ENCODE measurements at regions not wholly inside any gene's neighbourhood (a gene's known extent, or its start where the extent isn't known, plus 50 kb on each side); places are given as distances from the start of the nearest gene placed in this dataset.

DNA sequence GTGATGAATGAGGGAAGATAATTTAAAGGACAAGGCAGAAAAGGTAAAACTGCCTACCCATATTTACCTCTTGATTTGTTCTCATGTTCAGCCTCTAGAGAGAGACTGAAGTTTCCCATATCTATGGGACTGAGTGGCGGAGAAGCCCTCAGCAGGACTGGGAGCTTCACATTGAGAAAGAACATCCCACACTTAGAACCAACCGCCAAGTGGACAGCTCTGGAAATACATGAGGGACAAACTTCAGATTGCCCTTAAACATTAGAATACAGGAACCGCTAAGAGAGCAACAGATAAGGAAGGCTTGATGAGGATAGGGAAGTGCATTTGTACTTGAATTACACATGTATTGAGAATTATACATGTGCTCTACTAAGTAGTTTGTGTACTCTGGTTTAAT lies 316.0 kb upstream of the MIR17HG start:
- Histone ChIP-seq H3K27me3 (ENCODE audit: low read depth) (no peaks in the 10 kb centered on the region), H3K4me3 (no peak overlapping the region), H3K9me3 (replicated peaks) (no peaks in the 10 kb centered on the region), H3K36me3 (no peaks in the 10 kb centered on the region), H3K27ac (replicated peaks) (no peak overlapping the region), H3K4me1 (no peaks in the 10 kb centered on the region)
- no peak for DNase-seq
- no peak for TF ChIP-seq CTCF (IDR thresholded peaks at IDR 0.05; ENCODE audit: borderline replicate concordance)
- intact Hi-C loops (cut with micrococcal nuclease): no loop called here

GRCh38 chr13:91032104-91032503 lies 315.4 kb upstream of the MIR17HG start:
- intact Hi-C loops (cut with micrococcal nuclease): no loop called here
- Histone ChIP-seq H3K27me3 (ENCODE audit: low read depth) (no peaks in the 10 kb centered on the region), H3K4me1 (no peaks in the 10 kb centered on the region), H3K9me3 (replicated peaks) (no peaks in the 10 kb centered on the region), H3K27ac (replicated peaks) (no peak overlapping the region), H3K4me3 (no peak overlapping the region), H3K36me3 (no peaks in the 10 kb centered on the region)
- TF ChIP-seq CTCF (IDR thresholded peaks at IDR 0.05; ENCODE audit: borderline replicate concordance): no peak
- DNase-seq: no peak

GRCh38 chr13:91036886-91037285 lies 310.6 kb upstream of the MIR17HG start:
- no peaks in the 10 kb centered on the region for H3K4me1 ChIP-seq
- no peaks in the 10 kb centered on the region for H3K27me3 ChIP-seq (ENCODE audit: low read depth)
- no peaks in the 10 kb centered on the region for H3K36me3 ChIP-seq
- no peak overlapping the region for H3K4me3 ChIP-seq
- no peak for TF ChIP-seq CTCF (IDR thresholded peaks at IDR 0.05; ENCODE audit: borderline replicate concordance)
- intact Hi-C loops (cut with micrococcal nuclease): no loop called here
- no peak overlapping the region for H3K27ac ChIP-seq (replicated peaks)
- no peak for DNase-seq
- no peaks in the 10 kb centered on the region for H3K9me3 ChIP-seq (replicated peaks)

DNA sequence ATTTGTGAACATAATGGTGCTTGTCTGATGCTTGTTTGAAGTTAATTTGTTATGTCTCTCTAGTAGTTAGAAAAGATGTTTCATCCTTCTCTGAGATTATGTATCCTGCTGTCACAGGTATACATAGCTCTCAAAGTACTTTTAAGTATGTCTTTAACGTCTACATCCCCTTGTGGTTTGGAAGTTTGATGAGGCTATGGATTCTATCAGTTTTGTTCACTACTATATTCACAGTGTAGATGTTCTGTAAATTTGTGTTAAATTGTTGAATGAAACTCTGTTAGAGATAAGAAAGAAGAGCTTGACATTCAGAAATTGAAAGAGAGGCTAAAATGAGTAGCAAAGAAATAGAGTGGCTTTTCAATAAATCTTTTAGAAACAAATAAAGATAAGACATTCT lies 304.6 kb upstream of the MIR17HG start:
- intact Hi-C loops (cut with micrococcal nuclease): no loop called here
- H3K4me3 ChIP-seq: no peak overlapping the region
- H3K27me3 ChIP-seq (ENCODE audit: low read depth): no peaks in the 10 kb centered on the region
- DNase-seq: no peak
- no peaks in the 10 kb centered on the region for H3K36me3 ChIP-seq
- no peak for TF ChIP-seq CTCF (IDR thresholded peaks at IDR 0.05; ENCODE audit: borderline replicate concordance)
- H3K4me1 ChIP-seq: no peaks in the 10 kb centered on the region
- H3K27ac ChIP-seq (replicated peaks): no peak overlapping the region
- no peaks in the 10 kb centered on the region for H3K9me3 ChIP-seq (replicated peaks)

DNA sequence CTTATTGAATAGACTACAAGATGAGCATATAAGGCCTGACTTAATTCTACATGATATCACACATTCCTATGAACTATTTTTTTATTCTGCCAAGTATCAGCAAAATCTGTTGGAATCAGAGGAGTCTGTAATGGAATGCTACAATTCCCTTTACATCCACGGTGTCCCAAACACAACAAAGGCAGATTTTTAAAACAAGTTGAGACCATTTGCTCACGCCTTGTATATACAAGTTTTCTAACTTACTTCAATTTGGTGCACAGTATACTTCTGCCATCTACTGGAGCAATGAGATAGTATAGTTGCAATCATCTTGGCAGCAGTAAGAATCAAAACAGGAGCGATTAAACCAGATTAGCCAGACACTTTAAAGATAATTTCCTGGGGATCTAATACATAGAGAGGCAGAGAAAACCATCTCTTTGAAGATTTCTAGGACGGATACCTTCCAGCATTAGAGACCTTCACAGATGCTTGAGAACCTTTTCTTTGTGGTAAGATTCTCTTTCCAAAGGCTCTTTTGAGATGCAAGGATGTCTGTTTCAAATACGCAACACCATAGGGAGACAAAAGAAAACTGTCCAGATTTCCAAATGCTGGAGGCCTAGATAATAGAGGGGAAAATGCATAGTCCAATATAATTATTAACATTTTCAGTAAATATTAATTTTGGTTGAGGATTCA lies 302.0 kb upstream of the MIR17HG start:
- Histone ChIP-seq H3K4me1 (no peaks in the 10 kb centered on the region), H3K36me3 (no peaks in the 10 kb centered on the region), H3K27ac (replicated peaks) (no peak overlapping the region), H3K9me3 (replicated peaks) (no peaks in the 10 kb centered on the region), H3K4me3 (no peak overlapping the region), H3K27me3 (ENCODE audit: low read depth) (no peaks in the 10 kb centered on the region)
- DNase-seq: no peak
- intact Hi-C loops (cut with micrococcal nuclease): no loop called here
- no peak for TF ChIP-seq CTCF (IDR thresholded peaks at IDR 0.05; ENCODE audit: borderline replicate concordance)

Data from left ventricle myocardium inferior (tissue), 1 donor.